Endothelial cell of umbilical vein (primary cell): ENCODE measurements at regions not wholly inside any gene's neighbourhood (a gene's known extent, or its start where the extent isn't known, plus 50 kb on each side); places are given as distances from the start of the nearest gene placed in this dataset.

ENCODE experiments used
- BruUV-seq: library from RNA; stranded (reverse); fragments of 400-500 nt; replicated peaks from 2 replicates; lab custom pipeline; 2021; lab: Mats Ljungman, UMichigan
- CTCF ChIA-PET: fragments of 300-600, 350-600 bp; sonication (Branson Sonifier 250); formaldehyde crosslinking; loops from one replicate; lab custom pipeline; 2021; ENCODE audit warnings: antibody characterized with exemption, inconsistent platforms; lab: Charles Lee
- POLR2A ChIA-PET: fragments of 300-600, 350-600 bp; sonication (Branson Sonifier 250); formaldehyde crosslinking; loops from one replicate; lab custom pipeline; 2021; ENCODE audit warnings: antibody characterized with exemption, inconsistent platforms; lab: Charles Lee
- DNase-seq: peaks from one replicate; pipeline ENCODE4 v3.0.0-alpha.2; 2011; ENCODE audit warnings: low read depth, low spot score
- FAIRE-seq: peaks from 2 replicates; lab custom pipeline; 2011; peaks lifted over from hg19 to GRCh38; lab: Jason Lieb, UNC
- H2AFZ ChIP-seq: 2 replicates; pipeline ENCODE4 v1.6.0; 2012; ENCODE audit warnings: low read depth, low read length, control low read depth, inconsistent platforms
- H3K27ac ChIP-seq: 2 replicates; pipeline ENCODE4 v1.5.1; 2011; ENCODE audit warnings: low read depth, mild to moderate bottlenecking, control low read depth, low read length, moderate library complexity; ENCODE audit not compliant: insufficient read depth
- H3K27me3 ChIP-seq, 2 experiments: 2 replicates each; pipeline versions ENCODE4 v1.6.0 to v1.6.1; 2011; ENCODE audit warnings: low read length in 2 of 2, mixed read lengths in 1 of 2; ENCODE audit not compliant: control insufficient read depth in 2 of 2, insufficient read depth in 2 of 2
- H3K36me3 ChIP-seq, 2 experiments: 2 replicates in 1 of 2; 3 replicates in 1 of 2; pipeline ENCODE4 v1.5.1; 2011; ENCODE audit warnings: low read length in 2 of 2, mild to moderate bottlenecking in 1 of 2, moderate library complexity in 1 of 2; ENCODE audit not compliant: control insufficient read depth in 2 of 2, insufficient read depth in 2 of 2; ENCODE audit errors: extremely low read depth in 1 of 2
- H3K4me1 ChIP-seq: 3 replicates; pipeline ENCODE4 v1.5.1; 2011; ENCODE audit warnings: mild to moderate bottlenecking, low read length; ENCODE audit not compliant: control insufficient read depth, insufficient read depth; ENCODE audit errors: extremely low read depth
- H3K4me2 ChIP-seq: 2 replicates; pipeline ENCODE4 v1.6.1; 2011; ENCODE audit warnings: low read length, control low read depth, mixed read lengths; ENCODE audit not compliant: insufficient read depth
- H3K4me3 ChIP-seq, 3 experiments: fragments of 200-600 bp in 1 of 3; sonication (generic), shearing (Covaris generic) in 1 of 3; replicated peaks in 1 of 3; 2 replicates each; pipeline ENCODE4 v1.5.1; 2011 to 2016; ENCODE audit warnings: control low read depth in 3 of 3, low read length in 3 of 3, mild to moderate bottlenecking in 2 of 3, inconsistent platforms in 1 of 3, low read depth in 1 of 3, moderate library complexity in 1 of 3; ENCODE audit not compliant: insufficient read depth in 1 of 3
- H3K79me2 ChIP-seq: 2 replicates; pipeline ENCODE4 v1.6.0; 2012; ENCODE audit warnings: low read length, inconsistent platforms; ENCODE audit not compliant: control insufficient read depth, insufficient read depth
- H3K9ac ChIP-seq: replicated peaks from 2 replicates; pipeline ENCODE3; 2011; ENCODE audit warnings: low read length, control low read depth; ENCODE audit not compliant: insufficient read depth; ENCODE audit errors: extremely low read depth
- H3K9me1 ChIP-seq: replicated peaks from 3 replicates; pipeline ENCODE4 v1.6.0; 2011; ENCODE audit warnings: mild to moderate bottlenecking, low read length; ENCODE audit not compliant: control insufficient read depth, insufficient read depth; ENCODE audit errors: extremely low read depth
- H3K9me3 ChIP-seq: replicated peaks from 2 replicates; pipeline ENCODE4 v1.5.1; 2012; ENCODE audit warnings: low read length, inconsistent platforms; ENCODE audit not compliant: control insufficient read depth, insufficient read depth
- H4K20me1 ChIP-seq: replicated peaks from 2 replicates; pipeline ENCODE3; 2011; ENCODE audit warnings: mild to moderate bottlenecking, low read length; ENCODE audit not compliant: control insufficient read depth, insufficient read depth; ENCODE audit errors: extremely low read depth
- CTCF ChIP-seq, 2 donors: IDR thresholded peaks; 1 replicate in 1 of 2; 2 replicates in 1 of 2; pipeline ENCODE4 v1.5.1; 2011; ENCODE audit warnings: low read length in 2 of 2, mild to moderate bottlenecking in 2 of 2, moderate library complexity in 2 of 2, control low read depth in 1 of 2, inconsistent platforms in 1 of 2, low read depth in 1 of 2; ENCODE audit not compliant: insufficient read depth in 1 of 2; ENCODE audit errors: extremely low read depth in 1 of 2
- EZH2 ChIP-seq: IDR thresholded peaks from 2 replicates; pipeline ENCODE4 v1.6.1; 2012; ENCODE audit warnings: borderline replicate concordance, low read depth, mild to moderate bottlenecking, moderate library complexity, low read length, inconsistent platforms; ENCODE audit not compliant: severe bottlenecking
- FOS ChIP-seq: IDR thresholded peaks from 2 replicates; pipeline ENCODE4 v1.6.1; 2011; ENCODE audit warnings: mild to moderate bottlenecking, low read length, moderate library complexity, borderline replicate concordance; ENCODE audit not compliant: insufficient read depth
- GATA2 ChIP-seq: IDR thresholded peaks from 2 replicates; pipeline ENCODE4 v1.7.0; 2011; ENCODE audit warnings: low read depth, mild to moderate bottlenecking, moderate library complexity, mixed read lengths, low read length; ENCODE audit not compliant: insufficient read length, insufficient read depth
- JUN ChIP-seq: IDR thresholded peaks from 2 replicates; pipeline ENCODE4 v1.6.1; 2011; ENCODE audit warnings: borderline replicate concordance, low read depth; ENCODE audit not compliant: insufficient read length, insufficient read depth
- MAX ChIP-seq: IDR thresholded peaks from 2 replicates; pipeline ENCODE4 v1.6.1; 2011; ENCODE audit not compliant: insufficient read depth, insufficient read length
- MYC ChIP-seq: IDR thresholded peaks from one replicate; pipeline ENCODE4 v1.6.1; 2011; ENCODE audit warnings: mild to moderate bottlenecking, low read depth, low read length
- POLR2A ChIP-seq: IDR thresholded peaks from 2 replicates; pipeline ENCODE4 v1.6.1; 2012; ENCODE audit warnings: low read depth, mild to moderate bottlenecking, control low read depth, low read length
- POLR2AphosphoS5 ChIP-seq: IDR thresholded peaks from 2 replicates; pipeline ENCODE4 v1.6.1; 2012; ENCODE audit warnings: low read depth, mild to moderate bottlenecking, control low read depth, low read length, moderate library complexity; ENCODE audit not compliant: insufficient read depth
- dilution Hi-C: fragments of 300-500 bp; cut with MboI; formaldehyde crosslinking; loops from one replicate; pipeline ENCODE4 v1.15.0; 2019; ENCODE audit warnings: low sequenced_read_pairs; ENCODE audit not compliant: extremely low pct_ligation_motif_present
- intact Hi-C: fragments of 100-400 bp; cut with micrococcal nuclease; formaldehyde crosslinking; loops from one replicate; pipeline ENCODE4 v1.10.0; 2022

GRCh38 chr3:24060055-24060454, 115.0 kb downstream of the NR1D2 start:
- dilution Hi-C loops: no loop called here
- no peak overlapping the region for H3K4me3 ChIP-seq
- CTCF ChIA-PET: no interaction called here

More at GRCh38 chr3:24060055-24060454, 115.0 kb downstream of the NR1D2 start:
- Histone ChIP-seq H2AFZ (no peak overlapping the region), H3K9ac (no peak overlapping the region), H3K27me3 (no peaks in the 10 kb centered on the region), H3K36me3 (no peaks in the 10 kb centered on the region), H3K27ac (no peak overlapping the region), H3K4me2 (no peak overlapping the region), H3K9me3 (no peaks in the 10 kb centered on the region), H3K9me1 (no peaks in the 10 kb centered on the region), H3K79me2 (no peaks in the 10 kb centered on the region), H4K20me1 (no peaks in the 10 kb centered on the region), H3K4me1 (no peaks in the 10 kb centered on the region)
- DNase-seq (no peak), FAIRE-seq (no peak)
- TF ChIP-seq GATA2 (no peak), JUN (no peak), FOS (no peak), EZH2 (no peak), POLR2AphosphoS5 (no peak), MAX (no peak), CTCF (IDR thresholded peaks at IDR 0.05; ENCODE audit: extremely low read depth in 1 of 2, insufficient read depth in 1 of 2, low read depth in 1 of 2, low read length in 2 of 2) (no peak), POLR2A (no peak), MYC (no peak)
- POLR2A ChIA-PET: no interaction called here
- BruUV-seq: no TSS peak
- intact Hi-C loops: no loop called here
